Peyer's patch (tissue), 4 donors: ENCODE measurements at regions not wholly inside any gene's neighbourhood (a gene's known extent, or its start where the extent isn't known, plus 50 kb on each side); places are given as distances from the start of the nearest gene placed in this dataset.

Source experiments
- POLR2A ChIP-seq, 2 donors: fragments of 450-650 bp; IDR thresholded peaks; one replicate each; pipeline ENCODE4 v1.5.1; 2017; ENCODE audit warnings: antibody characterized with exemption in 2 of 2, mild to moderate bottlenecking in 2 of 2, moderate library complexity in 2 of 2
- TF ChIP-seq, protein P1 (sequence below), 6 experiments: fragments of 450-650 bp in 4 of 6; fragments of 200-600 bp in 2 of 6; sonication (generic) in 1 of 6; IDR thresholded peaks; one replicate each; pipeline ENCODE4 v1.5.1; 2017 to 2019; ENCODE audit warnings: antibody characterized with exemption in 6 of 6, mild to moderate bottlenecking in 3 of 6, moderate library complexity in 1 of 6

DNA sequence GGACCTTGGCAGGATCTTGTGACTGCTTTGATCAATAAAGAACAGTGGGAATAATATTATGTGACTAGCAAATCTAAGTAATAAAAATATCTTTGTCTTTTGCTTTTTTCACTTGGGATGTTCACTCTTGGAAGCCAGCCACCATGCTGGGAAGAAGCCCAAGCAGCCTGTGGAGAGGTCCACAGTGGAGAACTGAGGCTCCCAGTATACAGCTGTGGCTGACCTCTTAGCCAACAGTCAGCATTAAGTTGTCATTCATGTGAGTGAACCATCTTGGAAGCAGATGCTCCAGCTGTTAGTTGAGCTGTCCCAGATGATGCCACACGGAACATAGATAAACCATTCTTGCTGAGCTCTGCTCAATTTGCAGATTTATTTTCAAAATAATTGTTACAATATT lies 160.0 kb downstream of the OSR1 start:
- TF ChIP-seq, protein P1, sequence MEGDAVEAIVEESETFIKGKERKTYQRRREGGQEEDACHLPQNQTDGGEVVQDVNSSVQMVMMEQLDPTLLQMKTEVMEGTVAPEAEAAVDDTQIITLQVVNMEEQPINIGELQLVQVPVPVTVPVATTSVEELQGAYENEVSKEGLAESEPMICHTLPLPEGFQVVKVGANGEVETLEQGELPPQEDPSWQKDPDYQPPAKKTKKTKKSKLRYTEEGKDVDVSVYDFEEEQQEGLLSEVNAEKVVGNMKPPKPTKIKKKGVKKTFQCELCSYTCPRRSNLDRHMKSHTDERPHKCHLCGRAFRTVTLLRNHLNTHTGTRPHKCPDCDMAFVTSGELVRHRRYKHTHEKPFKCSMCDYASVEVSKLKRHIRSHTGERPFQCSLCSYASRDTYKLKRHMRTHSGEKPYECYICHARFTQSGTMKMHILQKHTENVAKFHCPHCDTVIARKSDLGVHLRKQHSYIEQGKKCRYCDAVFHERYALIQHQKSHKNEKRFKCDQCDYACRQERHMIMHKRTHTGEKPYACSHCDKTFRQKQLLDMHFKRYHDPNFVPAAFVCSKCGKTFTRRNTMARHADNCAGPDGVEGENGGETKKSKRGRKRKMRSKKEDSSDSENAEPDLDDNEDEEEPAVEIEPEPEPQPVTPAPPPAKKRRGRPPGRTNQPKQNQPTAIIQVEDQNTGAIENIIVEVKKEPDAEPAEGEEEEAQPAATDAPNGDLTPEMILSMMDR (IDR thresholded peaks at IDR 0.05): no peak
- TF ChIP-seq POLR2A (IDR thresholded peaks at IDR 0.05): no peak
